ENCODE measurements at regions not wholly inside any gene's neighbourhood (a gene's known extent, or its start where the extent isn't known, plus 50 kb on each side); places are given as distances from the start of the nearest gene placed in this dataset.

GRCh38 chr4:13851085-13851940 is 223.8 kb upstream of the BOD1L1 start:
- DNase-seq = no peak

- DNase-seq = no peak
These were observed 224.9 kb upstream of the BOD1L1 start for GRCh38 chr4:13852411-13852810.

GRCh38 chr4:13856387-13856786 is 228.9 kb upstream of the BOD1L1 start:
- DNase-seq = no peak

- DNase-seq = no peak
These were observed 229.9 kb upstream of the BOD1L1 start for GRCh38 chr4:13857397-13857796.

- no peak for DNase-seq
These were observed 230.3 kb upstream of the BOD1L1 start for GRCh38 chr4:13857800-13858199.

GRCh38 chr4:13859423-13859822 is 231.9 kb upstream of the BOD1L1 start:
- no peak for DNase-seq

GRCh38 chr4:13860126-13860525 is 232.6 kb upstream of the BOD1L1 start:
- no peak for DNase-seq

GRCh38 chr4:13865871-13866669 is 238.5 kb upstream of the BOD1L1 start:
- DNase-seq = peak; percentile 38

- no peak for DNase-seq
These were observed 239.4 kb upstream of the BOD1L1 start for GRCh38 chr4:13866881-13867280.

- no peak for DNase-seq
These were observed 244.6 kb upstream of the BOD1L1 start for GRCh38 chr4:13872155-13872554.

- no peak for DNase-seq
These were observed 245.4 kb upstream of the BOD1L1 start for GRCh38 chr4:13872955-13873354.

GRCh38 chr4:13875181-13875580 is 247.7 kb upstream of the BOD1L1 start:
- DNase-seq = no peak

- no peak for DNase-seq
These were observed 248.6 kb upstream of the BOD1L1 start for GRCh38 chr4:13876131-13876530.

GRCh38 chr4:13876940-13877339 is 249.4 kb upstream of the BOD1L1 start:
- DNase-seq = no peak

- no peak for DNase-seq
These were observed 250.1 kb upstream of the BOD1L1 start for GRCh38 chr4:13877626-13878025.

GRCh38 chr4:13881892-13882291 is 254.4 kb upstream of the BOD1L1 start:
- DNase-seq = no peak

GRCh38 chr4:13887010-13887409 is 259.5 kb upstream of the BOD1L1 start:
- DNase-seq = no peak

- DNase-seq = no peak
These were observed 260.6 kb upstream of the BOD1L1 start for GRCh38 chr4:13888112-13888511.

GRCh38 chr4:13891544-13891939 is 264.0 kb upstream of the BOD1L1 start:
- no peak for DNase-seq

- no peak for DNase-seq
These were observed 265.2 kb upstream of the BOD1L1 start for GRCh38 chr4:13892739-13893105.

GRCh38 chr4:13893211-13893610 is 265.7 kb upstream of the BOD1L1 start:
- DNase-seq = no peak

GRCh38 chr4:13893987-13894386 is 266.5 kb upstream of the BOD1L1 start:
- DNase-seq = no peak

- no peak for DNase-seq
These were observed 273.3 kb upstream of the BOD1L1 start for GRCh38 chr4:13900780-13901179.

- DNase-seq = no peak
These were observed 274.6 kb upstream of the BOD1L1 start for GRCh38 chr4:13902146-13902545.
